Activated CD4-positive, CD25-positive, alpha-beta regulatory T cell treated with anti-CD3 and anti-CD28 coated beads, Interleukin-2, amount 50 U/mL, for 16 hours (primary cell): ENCODE measurements at regions not wholly inside any gene's neighbourhood (a gene's known extent, or its start where the extent isn't known, plus 50 kb on each side); places are given as distances from the start of the nearest gene placed in this dataset.

Experiments
- DNase-seq: peaks from one replicate; pipeline ENCODE4 v3.0.0-alpha.2; 2020; ENCODE audit warnings: low read depth, low spot score

DNA sequence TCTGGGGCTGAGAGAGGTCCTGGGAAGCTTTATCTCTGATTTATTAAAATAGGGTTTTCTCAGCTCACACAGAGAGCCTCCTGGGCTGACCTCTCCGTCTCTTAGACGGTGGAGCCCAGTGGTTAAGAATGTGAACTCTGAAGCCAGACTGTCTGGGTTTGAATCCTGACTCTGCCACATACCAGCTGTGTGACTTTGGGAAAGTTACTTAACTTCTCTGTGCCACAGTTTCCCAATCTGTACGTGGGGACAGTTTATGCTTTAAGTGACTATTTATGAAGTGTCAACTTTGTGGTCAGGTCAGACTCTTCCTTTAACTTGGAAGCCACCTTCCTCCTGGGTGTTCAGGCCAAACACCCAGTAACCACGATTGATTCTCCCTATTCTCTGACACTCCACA is 290.9 kb downstream of the AACS start:
- no peak for DNase-seq

GRCh38 chr12:125357561-125357960 is 292.3 kb downstream of the AACS start:
- no peak for DNase-seq

DNA sequence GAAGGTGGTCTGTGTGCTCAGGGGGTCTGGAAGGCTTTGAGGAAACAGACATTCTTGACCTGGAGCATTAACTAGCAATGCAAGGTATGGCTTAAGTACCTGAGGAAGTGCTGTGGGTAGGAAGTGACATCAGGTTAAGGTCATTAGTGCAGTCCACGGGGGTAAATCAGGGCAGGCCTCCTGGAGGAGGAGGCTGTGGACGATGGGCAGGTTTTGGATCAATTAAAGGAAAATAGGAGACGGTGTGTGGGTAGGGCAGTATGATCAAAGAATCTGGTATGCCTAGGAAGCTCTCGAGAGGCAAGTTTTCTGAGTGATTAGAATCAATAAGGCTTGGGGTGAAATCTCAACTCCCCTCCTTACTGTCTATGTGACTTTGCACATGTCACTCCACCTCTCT is 295.3 kb downstream of the AACS start:
- no peak for DNase-seq

GRCh38 chr12:125371033-125371432 is 305.8 kb downstream of the AACS start:
- DNase-seq: no peak

DNA sequence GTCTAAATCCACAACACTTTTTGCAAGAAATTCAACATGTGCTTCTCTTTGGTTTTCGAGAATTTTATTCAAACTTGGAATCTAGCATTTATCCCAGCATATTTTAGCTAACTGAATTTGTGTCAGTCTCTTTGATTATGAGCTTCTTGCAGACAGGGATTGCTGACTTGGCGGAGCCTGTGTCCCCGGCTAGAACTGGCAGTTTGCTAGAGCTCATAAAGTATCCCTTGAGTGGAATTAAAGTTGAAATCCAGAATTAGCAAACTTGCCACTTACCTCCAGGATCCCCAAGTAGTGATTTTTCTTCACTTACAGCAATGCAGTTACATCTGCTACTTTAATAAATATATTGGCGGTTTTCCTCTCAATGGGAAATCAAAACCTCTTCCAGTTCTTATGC is 306.9 kb downstream of the AACS start:
- DNase-seq: no peak

GRCh38 chr12:125373375-125373774 is 308.1 kb downstream of the AACS start:
- no peak for DNase-seq

DNA sequence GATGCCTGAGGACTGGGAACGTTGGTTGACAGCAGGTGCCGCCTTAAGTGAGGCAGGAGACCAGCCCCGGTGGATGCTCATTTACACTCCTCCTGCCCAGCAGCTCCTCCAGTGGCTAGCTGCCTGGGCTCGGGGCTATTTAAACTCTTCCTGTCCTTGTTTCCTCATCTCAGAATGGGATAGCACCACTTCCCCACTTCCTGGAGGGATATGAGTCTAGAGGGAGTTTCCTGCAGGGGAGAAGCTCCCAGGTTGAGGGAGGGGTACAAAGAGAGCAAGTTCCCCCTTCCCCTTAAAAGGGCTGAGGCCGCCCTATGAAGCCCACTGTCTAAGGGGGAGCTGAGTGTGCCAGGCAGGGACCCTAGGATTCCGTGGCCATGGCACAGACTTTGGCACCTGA is 311.2 kb downstream of the AACS start:
- DNase-seq: no peak

GRCh38 chr12:125377093-125377492 is 311.9 kb downstream of the AACS start:
- DNase-seq: no peak

DNA sequence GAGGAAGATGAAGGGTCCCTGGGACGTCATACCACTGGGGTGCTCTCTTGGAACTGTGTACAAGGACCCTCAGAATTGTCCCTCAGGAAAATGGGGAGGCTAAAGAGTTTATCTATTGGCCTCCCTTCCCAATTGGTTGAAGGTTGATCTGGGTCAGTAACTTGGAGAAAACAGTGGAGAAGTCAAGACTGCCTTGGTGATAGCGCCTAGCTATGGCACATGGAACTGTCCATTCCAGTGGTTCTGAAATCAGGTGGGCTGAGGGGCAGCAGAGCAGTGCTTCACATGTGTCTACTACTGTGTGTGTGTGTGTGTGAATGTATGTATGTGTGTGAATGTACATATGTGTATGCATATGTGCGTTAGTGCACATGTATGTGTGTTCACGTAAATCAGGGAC is 316.1 kb downstream of the AACS start:
- DNase-seq: no peak

DNA sequence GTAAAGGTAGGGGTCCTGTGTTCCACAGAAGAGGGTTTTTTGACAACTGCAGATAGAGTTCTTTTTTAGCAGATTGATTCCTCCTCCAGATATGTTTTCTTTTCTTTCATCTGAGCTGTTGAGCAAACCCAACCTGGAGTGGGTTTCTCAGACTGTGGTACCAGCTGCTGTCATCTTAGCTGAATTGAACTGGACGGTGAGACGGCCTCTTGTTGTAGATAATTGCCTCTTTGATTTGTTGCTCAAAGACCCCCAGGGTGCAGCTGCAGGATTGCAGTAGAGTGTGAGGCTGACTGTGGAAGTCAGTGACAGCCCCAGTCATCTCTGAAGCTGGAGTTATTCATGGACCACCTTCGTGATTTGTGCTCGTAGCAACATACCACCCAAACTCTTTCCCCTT is 317.7 kb downstream of the AACS start:
- no peak for DNase-seq

DNA sequence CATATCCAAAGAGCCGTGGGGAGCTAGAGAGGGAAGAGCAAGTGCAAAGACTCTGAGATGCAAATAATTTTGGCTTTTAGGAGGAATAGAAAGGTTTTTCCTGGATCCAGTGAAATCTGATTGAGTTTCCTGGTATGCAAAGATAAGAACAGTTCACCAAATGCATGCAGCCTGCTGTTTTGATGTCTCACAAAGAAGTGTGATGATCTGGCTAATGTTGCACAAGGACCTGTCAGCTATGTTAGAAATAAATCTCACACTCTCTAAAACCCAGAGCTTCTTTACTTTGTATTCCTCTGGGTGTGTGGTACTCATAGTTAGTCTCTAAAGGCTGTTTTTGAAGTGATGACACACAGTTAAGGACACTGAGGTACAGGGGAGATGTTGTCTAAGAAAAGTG is 321.4 kb downstream of the AACS start:
- no peak for DNase-seq

DNA sequence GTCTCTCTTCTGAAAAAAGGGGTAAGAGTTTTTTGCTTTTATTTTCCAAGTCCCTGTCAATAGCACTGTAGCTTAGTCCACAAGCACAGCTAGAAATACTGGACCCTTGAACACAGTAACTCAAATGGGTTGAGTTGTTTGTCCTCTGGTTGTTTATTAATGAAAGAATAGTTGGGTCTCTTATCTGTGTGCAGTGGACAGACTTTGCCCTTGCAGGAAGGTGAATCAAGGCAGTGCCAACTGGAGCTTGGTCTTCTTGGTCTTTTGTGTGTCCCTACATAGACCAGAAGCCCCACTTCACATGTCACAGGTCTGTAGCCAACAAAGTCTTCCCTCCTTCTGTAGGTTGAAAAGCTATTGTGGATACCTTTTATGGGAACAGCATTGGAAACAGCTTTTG is 322.0 kb downstream of the AACS start:
- no peak for DNase-seq

- no peak for DNase-seq
Measured at GRCh38 chr12:125389061-125389697, 323.9 kb downstream of the AACS start.

DNA sequence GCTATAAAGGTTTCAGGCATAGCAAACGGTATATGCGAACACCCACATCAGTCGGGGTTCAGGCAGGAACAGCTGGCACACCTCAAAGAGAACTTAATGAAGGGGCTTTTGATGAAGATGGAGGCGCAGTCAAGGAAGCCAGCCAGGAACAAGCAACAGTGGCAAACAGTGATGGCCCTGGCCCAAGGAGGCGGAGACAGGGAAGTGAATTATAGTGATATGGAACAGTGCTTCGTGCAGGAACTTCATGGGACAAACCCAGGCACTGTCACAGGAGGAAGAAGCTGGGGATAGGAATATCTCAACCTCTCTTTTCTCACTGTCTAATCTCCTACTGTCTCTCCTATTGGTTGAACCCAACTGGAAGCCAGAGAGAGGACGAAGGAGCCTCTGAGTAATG is 328.3 kb downstream of the AACS start:
- DNase-seq: no peak

DNA sequence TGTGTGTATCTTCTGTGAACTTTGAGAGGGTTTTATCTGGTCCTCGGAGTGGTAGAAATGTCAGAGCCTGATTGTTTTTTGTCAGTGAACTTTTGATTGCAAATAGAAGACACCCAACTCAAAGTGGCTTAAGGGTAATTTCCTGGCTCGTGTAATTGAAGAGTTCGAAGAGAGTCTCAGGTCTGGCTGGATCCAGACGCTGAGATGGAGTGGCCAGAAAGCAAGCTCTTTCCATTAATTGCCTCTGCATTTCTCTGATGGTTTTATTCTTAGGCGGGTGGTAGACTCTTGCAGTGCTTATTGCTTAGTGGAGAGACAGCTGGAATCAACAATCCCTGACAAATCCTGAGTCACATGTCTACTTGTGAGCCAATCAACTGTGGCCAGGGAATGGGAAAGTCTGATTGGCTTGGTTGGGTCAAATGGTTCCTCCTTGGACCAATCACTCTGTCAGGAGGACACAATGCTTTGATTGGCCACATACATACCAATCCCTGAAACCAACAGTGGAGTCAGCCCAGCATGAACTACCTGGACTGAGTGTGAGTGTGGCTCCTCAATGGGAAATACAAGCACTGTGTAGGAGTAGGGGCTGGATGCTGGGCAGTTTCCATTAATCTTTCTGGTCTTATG is 330.5 kb downstream of the AACS start:
- no peak for DNase-seq

- no peak for DNase-seq
Measured at GRCh38 chr12:125399489-125399888, 334.3 kb downstream of the AACS start.

DNA sequence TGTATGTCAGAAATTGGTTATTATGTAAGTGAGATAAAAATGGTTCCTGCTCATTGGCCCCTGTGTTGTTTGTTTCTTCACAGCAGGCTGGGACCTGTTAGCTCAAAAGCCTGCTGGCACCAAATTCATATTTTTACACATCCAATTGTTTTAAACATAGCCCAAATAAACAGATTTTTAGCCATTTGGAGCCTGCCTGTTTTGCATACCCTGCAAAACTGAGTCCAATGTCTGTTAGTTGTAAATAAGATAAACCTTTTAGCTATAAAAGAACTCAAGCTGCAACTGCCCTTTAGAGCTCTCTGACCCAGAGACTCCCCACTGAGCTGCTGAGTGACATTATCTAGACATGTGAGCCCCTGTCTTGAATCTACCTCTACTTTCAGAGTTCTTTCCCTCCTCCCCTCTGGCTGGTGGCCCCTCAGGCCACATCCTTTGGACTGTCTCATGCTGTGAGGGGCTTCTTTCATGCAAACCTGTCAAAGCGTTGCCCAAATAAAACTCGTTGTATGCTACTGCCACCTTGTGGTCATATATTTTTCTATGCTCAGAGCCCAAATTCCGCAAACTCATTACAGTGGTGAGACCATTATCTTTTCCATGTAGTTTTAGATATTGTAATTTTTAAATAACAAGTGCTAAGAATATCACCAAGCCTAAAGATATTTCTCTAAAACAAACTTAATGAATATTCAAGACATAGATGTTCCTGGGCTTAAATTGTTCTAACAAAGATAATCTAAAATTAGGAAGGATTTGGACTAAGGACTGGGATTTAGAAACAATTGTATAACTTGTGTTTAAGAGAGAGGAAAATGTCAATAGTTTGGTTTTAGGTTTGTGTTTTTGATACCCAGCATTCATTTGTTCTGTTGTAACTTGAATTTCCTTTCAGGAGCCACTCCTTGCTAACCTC is 337.9 kb downstream of the AACS start:
- DNase-seq: no peak

GRCh38 chr12:125403843-125404242 is 338.6 kb downstream of the AACS start:
- DNase-seq: no peak

GRCh38 chr12:125406131-125406530 is 340.9 kb downstream of the AACS start:
- no peak for DNase-seq

DNA sequence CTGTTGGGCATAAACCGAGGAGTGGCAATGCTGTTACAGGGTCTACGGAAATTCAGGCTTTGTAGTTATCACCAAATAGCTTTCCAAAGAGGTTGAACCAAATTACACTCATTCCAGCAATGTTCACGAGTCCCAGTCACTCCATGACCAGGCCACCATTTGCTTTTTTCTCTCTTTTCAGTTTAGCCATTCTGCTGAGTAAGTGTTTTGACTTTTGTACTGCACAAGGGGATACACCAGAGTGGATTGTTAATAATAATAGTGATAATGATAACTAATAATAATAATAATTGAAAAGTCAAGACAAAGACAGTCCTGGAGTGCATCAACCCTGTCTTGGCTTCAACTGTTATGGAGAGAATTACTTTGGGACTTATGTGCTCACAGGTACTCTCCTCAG is 343.5 kb downstream of the AACS start:
- no peak for DNase-seq

DNA sequence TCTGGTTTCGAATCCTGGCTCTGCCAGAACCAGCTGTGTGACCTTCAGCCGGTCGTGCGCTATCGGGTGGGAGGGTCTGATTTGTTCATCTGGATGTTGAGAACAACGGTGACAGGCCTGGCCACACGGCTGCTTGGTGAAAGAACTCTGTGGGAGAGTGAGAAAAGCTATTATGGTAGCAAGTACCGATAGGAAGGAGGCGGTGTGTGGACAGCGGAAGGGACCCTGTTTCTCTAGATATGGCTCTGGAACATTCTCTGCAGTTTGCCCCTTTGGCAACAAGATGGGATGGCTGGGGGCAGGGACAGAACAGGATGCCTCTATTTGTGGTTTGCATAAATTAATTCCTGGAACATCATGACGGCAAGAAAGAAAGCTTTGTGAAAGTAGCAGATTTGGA is 347.3 kb downstream of the AACS start:
- DNase-seq: no peak

DNA sequence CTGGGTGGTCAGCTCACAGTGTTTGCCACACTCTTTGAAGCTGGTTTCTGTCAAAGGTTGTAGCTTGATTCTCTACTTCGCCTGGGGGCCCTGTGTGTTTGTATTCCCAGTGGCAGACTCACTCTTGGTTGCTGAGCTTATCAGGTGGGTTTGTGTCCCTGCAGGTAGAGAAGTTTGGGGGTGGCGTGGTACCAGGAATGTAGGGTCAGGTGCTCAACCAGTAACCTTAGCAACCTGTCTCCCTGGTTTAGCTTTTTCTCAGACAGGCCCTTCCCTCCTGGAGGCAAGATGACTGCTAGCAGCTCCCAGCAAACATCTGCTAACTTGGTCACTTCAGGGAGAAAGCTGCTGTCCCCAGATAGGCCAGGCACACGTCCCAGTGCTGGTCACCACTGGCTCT is 352.2 kb downstream of the AACS start:
- DNase-seq: no peak
